ENCODE measurements at regions not wholly inside any gene's neighbourhood (a gene's known extent, or its start where the extent isn't known, plus 50 kb on each side); places are given as distances from the start of the nearest gene placed in this dataset.

DNA sequence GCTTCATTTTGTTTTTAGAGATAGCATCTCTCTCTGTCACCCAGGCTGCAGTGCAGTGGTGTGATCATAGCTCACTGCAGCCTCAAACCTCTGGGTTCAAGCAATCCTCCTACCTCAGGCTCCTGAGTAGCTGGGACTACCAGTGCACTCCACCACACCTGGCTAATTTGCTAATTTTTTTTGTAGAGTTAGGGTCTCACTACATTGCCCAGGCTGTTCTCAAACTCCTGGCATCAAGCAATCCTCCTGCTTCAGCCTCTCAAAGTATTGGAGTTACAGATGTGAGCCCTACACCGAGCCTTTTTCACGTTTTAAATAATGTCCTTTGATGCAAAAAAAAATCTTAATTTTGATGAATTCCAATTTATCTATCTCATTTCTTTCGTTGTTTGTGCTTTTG is 75.4 kb upstream of the LINC01488 start (continued):
- TF ChIP-seq, protein P1, sequence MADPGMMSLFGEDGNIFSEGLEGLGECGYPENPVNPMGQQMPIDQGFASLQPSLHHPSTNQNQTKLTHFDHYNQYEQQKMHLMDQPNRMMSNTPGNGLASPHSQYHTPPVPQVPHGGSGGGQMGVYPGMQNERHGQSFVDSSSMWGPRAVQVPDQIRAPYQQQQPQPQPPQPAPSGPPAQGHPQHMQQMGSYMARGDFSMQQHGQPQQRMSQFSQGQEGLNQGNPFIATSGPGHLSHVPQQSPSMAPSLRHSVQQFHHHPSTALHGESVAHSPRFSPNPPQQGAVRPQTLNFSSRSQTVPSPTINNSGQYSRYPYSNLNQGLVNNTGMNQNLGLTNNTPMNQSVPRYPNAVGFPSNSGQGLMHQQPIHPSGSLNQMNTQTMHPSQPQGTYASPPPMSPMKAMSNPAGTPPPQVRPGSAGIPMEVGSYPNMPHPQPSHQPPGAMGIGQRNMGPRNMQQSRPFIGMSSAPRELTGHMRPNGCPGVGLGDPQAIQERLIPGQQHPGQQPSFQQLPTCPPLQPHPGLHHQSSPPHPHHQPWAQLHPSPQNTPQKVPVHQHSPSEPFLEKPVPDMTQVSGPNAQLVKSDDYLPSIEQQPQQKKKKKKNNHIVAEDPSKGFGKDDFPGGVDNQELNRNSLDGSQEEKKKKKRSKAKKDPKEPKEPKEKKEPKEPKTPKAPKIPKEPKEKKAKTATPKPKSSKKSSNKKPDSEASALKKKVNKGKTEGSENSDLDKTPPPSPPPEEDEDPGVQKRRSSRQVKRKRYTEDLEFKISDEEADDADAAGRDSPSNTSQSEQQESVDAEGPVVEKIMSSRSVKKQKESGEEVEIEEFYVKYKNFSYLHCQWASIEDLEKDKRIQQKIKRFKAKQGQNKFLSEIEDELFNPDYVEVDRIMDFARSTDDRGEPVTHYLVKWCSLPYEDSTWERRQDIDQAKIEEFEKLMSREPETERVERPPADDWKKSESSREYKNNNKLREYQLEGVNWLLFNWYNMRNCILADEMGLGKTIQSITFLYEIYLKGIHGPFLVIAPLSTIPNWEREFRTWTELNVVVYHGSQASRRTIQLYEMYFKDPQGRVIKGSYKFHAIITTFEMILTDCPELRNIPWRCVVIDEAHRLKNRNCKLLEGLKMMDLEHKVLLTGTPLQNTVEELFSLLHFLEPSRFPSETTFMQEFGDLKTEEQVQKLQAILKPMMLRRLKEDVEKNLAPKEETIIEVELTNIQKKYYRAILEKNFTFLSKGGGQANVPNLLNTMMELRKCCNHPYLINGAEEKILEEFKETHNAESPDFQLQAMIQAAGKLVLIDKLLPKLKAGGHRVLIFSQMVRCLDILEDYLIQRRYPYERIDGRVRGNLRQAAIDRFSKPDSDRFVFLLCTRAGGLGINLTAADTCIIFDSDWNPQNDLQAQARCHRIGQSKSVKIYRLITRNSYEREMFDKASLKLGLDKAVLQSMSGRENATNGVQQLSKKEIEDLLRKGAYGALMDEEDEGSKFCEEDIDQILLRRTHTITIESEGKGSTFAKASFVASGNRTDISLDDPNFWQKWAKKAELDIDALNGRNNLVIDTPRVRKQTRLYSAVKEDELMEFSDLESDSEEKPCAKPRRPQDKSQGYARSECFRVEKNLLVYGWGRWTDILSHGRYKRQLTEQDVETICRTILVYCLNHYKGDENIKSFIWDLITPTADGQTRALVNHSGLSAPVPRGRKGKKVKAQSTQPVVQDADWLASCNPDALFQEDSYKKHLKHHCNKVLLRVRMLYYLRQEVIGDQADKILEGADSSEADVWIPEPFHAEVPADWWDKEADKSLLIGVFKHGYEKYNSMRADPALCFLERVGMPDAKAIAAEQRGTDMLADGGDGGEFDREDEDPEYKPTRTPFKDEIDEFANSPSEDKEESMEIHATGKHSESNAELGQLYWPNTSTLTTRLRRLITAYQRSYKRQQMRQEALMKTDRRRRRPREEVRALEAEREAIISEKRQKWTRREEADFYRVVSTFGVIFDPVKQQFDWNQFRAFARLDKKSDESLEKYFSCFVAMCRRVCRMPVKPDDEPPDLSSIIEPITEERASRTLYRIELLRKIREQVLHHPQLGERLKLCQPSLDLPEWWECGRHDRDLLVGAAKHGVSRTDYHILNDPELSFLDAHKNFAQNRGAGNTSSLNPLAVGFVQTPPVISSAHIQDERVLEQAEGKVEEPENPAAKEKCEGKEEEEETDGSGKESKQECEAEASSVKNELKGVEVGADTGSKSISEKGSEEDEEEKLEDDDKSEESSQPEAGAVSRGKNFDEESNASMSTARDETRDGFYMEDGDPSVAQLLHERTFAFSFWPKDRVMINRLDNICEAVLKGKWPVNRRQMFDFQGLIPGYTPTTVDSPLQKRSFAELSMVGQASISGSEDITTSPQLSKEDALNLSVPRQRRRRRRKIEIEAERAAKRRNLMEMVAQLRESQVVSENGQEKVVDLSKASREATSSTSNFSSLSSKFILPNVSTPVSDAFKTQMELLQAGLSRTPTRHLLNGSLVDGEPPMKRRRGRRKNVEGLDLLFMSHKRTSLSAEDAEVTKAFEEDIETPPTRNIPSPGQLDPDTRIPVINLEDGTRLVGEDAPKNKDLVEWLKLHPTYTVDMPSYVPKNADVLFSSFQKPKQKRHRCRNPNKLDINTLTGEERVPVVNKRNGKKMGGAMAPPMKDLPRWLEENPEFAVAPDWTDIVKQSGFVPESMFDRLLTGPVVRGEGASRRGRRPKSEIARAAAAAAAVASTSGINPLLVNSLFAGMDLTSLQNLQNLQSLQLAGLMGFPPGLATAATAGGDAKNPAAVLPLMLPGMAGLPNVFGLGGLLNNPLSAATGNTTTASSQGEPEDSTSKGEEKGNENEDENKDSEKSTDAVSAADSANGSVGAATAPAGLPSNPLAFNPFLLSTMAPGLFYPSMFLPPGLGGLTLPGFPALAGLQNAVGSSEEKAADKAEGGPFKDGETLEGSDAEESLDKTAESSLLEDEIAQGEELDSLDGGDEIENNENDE (IDR thresholded peaks at IDR 0.05; ENCODE audit: insufficient replicate concordance, low read length), result no peak
- no peak for TF ChIP-seq SP4 (IDR thresholded peaks at IDR 0.05; ENCODE audit: low read length)
- no peak for TF ChIP-seq SP1 (IDR thresholded peaks at IDR 0.05; ENCODE audit: low read depth, low read length)
- no peak for TF ChIP-seq ZNF274 (IDR thresholded peaks at IDR 0.05; ENCODE audit: borderline replicate concordance, extremely low read depth, low read length)
- TF ChIP-seq FOSL1 (IDR thresholded peaks at IDR 0.05; ENCODE audit: insufficient read depth, low read depth, low read length), result no peak
- TF ChIP-seq BACH1 (IDR thresholded peaks at IDR 0.05; ENCODE audit: low read length), result no peak
- no peak for TF ChIP-seq HDAC2 (IDR thresholded peaks at IDR 0.05; ENCODE audit: borderline replicate concordance in 1 of 2, low read depth in 2 of 2, low read length in 2 of 2)
- TF ChIP-seq SIRT6 (IDR thresholded peaks at IDR 0.05; ENCODE audit: low read length), result no peak
- TF ChIP-seq YY1 (IDR thresholded peaks at IDR 0.05; ENCODE audit: low read depth, low read length), result no peak
- TF ChIP-seq BCL11A (IDR thresholded peaks at IDR 0.05; ENCODE audit: low read depth in 2 of 2, low read length in 2 of 2), result no peak
- TF ChIP-seq SIX5 (IDR thresholded peaks at IDR 0.05; ENCODE audit: low read depth, low read length), result no peak
- TF ChIP-seq JUND (IDR thresholded peaks at IDR 0.05; ENCODE audit: low read length), result no peak

Data from H1 (cell line).